Ishikawa (cell line): ENCODE measurements at regions not wholly inside any gene's neighbourhood (a gene's known extent, or its start where the extent isn't known, plus 50 kb on each side); places are given as distances from the start of the nearest gene placed in this dataset.

Source experiments
- CEBPB ChIP-seq: IDR thresholded peaks from 2 replicates; pipeline ENCODE4 v1.6.1; 2012
- CREB1 ChIP-seq: IDR thresholded peaks from 2 replicates; pipeline ENCODE4 v1.6.1; 2012; ENCODE audit warnings: low read depth
- EGR1 ChIP-seq: IDR thresholded peaks from 2 replicates; pipeline ENCODE4 v1.6.1; 2012
- EP300 ChIP-seq: IDR thresholded peaks from 2 replicates; pipeline ENCODE4 v1.6.1; 2012; ENCODE audit warnings: borderline replicate concordance
- FOXM1 ChIP-seq: IDR thresholded peaks from 2 replicates; pipeline ENCODE4 v1.6.1; 2012; ENCODE audit warnings: low read depth, borderline replicate concordance
- MAX ChIP-seq: IDR thresholded peaks from 2 replicates; pipeline ENCODE4 v1.6.1; 2012
- NFIC ChIP-seq: IDR thresholded peaks from 2 replicates; pipeline ENCODE4 v1.6.1; 2012
- RAD21 ChIP-seq: IDR thresholded peaks from 2 replicates; pipeline ENCODE4 v1.6.1; 2012; ENCODE audit warnings: low read depth
- REST ChIP-seq: IDR thresholded peaks from 2 replicates; pipeline ENCODE4 v1.6.1; 2012; ENCODE audit warnings: low read depth, mild to moderate bottlenecking
- TAF1 ChIP-seq: IDR thresholded peaks from 2 replicates; pipeline ENCODE4 v1.6.1; 2012; ENCODE audit warnings: low read depth, mild to moderate bottlenecking
- TCF12 ChIP-seq: IDR thresholded peaks from 2 replicates; pipeline ENCODE4 v1.6.1; 2012; ENCODE audit warnings: low read depth
- TEAD4 ChIP-seq: IDR thresholded peaks from 2 replicates; pipeline ENCODE4 v1.6.1; 2012
- USF1 ChIP-seq: IDR thresholded peaks from 2 replicates; pipeline ENCODE4 v1.6.1; 2012
- YY1 ChIP-seq: IDR thresholded peaks from 2 replicates; pipeline ENCODE4 v1.6.1; 2012; ENCODE audit warnings: low read depth
- ZBTB7A ChIP-seq: IDR thresholded peaks from 2 replicates; pipeline ENCODE4 v1.6.1; 2012; ENCODE audit warnings: low read depth

- TF ChIP-seq CREB1 = no peak
- no peak for TF ChIP-seq USF1
- TF ChIP-seq MAX = no peak
- TF ChIP-seq EP300 = no peak
- TF ChIP-seq REST = no peak
- no peak for TF ChIP-seq TEAD4
- TF ChIP-seq NFIC = no peak
Measured at GRCh38 chr13:112225429-112226090, 150.6 kb upstream of the SPACA7 start.

GRCh38 chr13:112226320-112227002 is 149.7 kb upstream of the SPACA7 start:
- TF ChIP-seq USF1 = no peak
- no peak for TF ChIP-seq NFIC
- no peak for TF ChIP-seq EP300
- no peak for TF ChIP-seq CEBPB
- TF ChIP-seq TAF1 = no peak
- TF ChIP-seq YY1 = no peak
- TF ChIP-seq MAX = no peak
- no peak for TF ChIP-seq CREB1
- TF ChIP-seq RAD21 = no peak
- TF ChIP-seq EGR1 = no peak
- no peak for TF ChIP-seq FOXM1
- no peak for TF ChIP-seq TEAD4
- TF ChIP-seq ZBTB7A = no peak
- no peak for TF ChIP-seq TCF12

GRCh38 chr13:112227031-112227430 is 149.1 kb upstream of the SPACA7 start:
- TF ChIP-seq REST (no peak), TCF12 (no peak), EGR1 (no peak), EP300 (no peak), ZBTB7A (no peak), RAD21 (no peak), TEAD4 (no peak), CREB1 (no peak), USF1 (no peak), YY1 (no peak), FOXM1 (no peak), NFIC (no peak), TAF1 (no peak), MAX (no peak), CEBPB (no peak)

GRCh38 chr13:112229445-112229844 is 146.7 kb upstream of the SPACA7 start:
- TF ChIP-seq REST = no peak
- no peak for TF ChIP-seq TEAD4
- no peak for TF ChIP-seq ZBTB7A
- no peak for TF ChIP-seq FOXM1
- no peak for TF ChIP-seq RAD21
- TF ChIP-seq USF1 = no peak
- TF ChIP-seq MAX = no peak
- no peak for TF ChIP-seq CEBPB
- TF ChIP-seq CREB1 = no peak
- no peak for TF ChIP-seq EP300
- no peak for TF ChIP-seq TCF12
- no peak for TF ChIP-seq EGR1
- TF ChIP-seq NFIC = no peak
- TF ChIP-seq TAF1 = no peak
- TF ChIP-seq YY1 = no peak
